H9 (cell line): ENCODE measurements at regions not wholly inside any gene's neighbourhood (a gene's known extent, or its start where the extent isn't known, plus 50 kb on each side); places are given as distances from the start of the nearest gene placed in this dataset.

Source experiments
- DNase-seq: peaks from one replicate; pipeline ENCODE4 v3.0.0-alpha.2; 2017
- H2AFZ ChIP-seq: one replicate; pipeline ENCODE4 v1.6.1; 2013; ENCODE audit warnings: mild to moderate bottlenecking, low read length, control low read depth, moderate library complexity
- H2AK5ac ChIP-seq: 2 replicates; pipeline ENCODE4 v1.6.1; 2013; ENCODE audit warnings: low read length, control low read depth, mixed read lengths; ENCODE audit not compliant: insufficient read length
- H2BK120ac ChIP-seq: one replicate; pipeline ENCODE4 v1.6.1; 2013; ENCODE audit warnings: low read depth, mild to moderate bottlenecking, low read length, control low read depth, inconsistent platforms; ENCODE audit not compliant: poor library complexity, severe bottlenecking
- H2BK12ac ChIP-seq: 2 replicates; pipeline ENCODE4 v1.6.1; 2013; ENCODE audit warnings: low read length, control low read depth, mixed read lengths, low read depth; ENCODE audit not compliant: insufficient read length
- H2BK15ac ChIP-seq: 2 replicates; pipeline ENCODE4 v1.6.1; 2013; ENCODE audit warnings: low read depth, low read length, control low read depth
- H2BK20ac ChIP-seq: one replicate; pipeline ENCODE4 v1.6.1; 2013; ENCODE audit warnings: low read depth, mild to moderate bottlenecking, low read length, control low read depth, inconsistent platforms; ENCODE audit not compliant: poor library complexity, severe bottlenecking
- H2BK5ac ChIP-seq: 2 replicates; pipeline ENCODE4 v1.6.1; 2013; ENCODE audit warnings: low read length, control low read depth, mixed read lengths; ENCODE audit not compliant: insufficient read length
- H3K14ac ChIP-seq: 2 replicates; pipeline ENCODE4 v1.6.1; 2013; ENCODE audit warnings: low read length, control low read depth; ENCODE audit not compliant: insufficient read depth
- H3K18ac ChIP-seq: 2 replicates; pipeline ENCODE4 v1.6.1; 2013; ENCODE audit warnings: low read depth, mild to moderate bottlenecking, mixed read lengths, low read length, control low read depth; ENCODE audit not compliant: insufficient read length
- H3K23ac ChIP-seq: 2 replicates; pipeline ENCODE4 v1.6.1; 2013; ENCODE audit warnings: low read length, control low read depth, mixed read lengths, low read depth; ENCODE audit not compliant: insufficient read length
- H3K23me2 ChIP-seq: 2 replicates; pipeline ENCODE4 v1.6.1; 2013; ENCODE audit warnings: low read depth, mild to moderate bottlenecking, mixed read lengths, low read length, control low read depth; ENCODE audit not compliant: insufficient read length, poor library complexity, severe bottlenecking
- H3K27ac ChIP-seq: 2 replicates; pipeline ENCODE4 v1.5.1; 2013; ENCODE audit warnings: low read length, control low read depth, mixed read lengths, low read depth; ENCODE audit not compliant: insufficient read length
- H3K27me3 ChIP-seq: 2 replicates; pipeline ENCODE4 v1.6.1; 2013; ENCODE audit warnings: low read length, control low read depth, inconsistent platforms; ENCODE audit not compliant: insufficient read depth
- H3K4ac ChIP-seq: 2 replicates; pipeline ENCODE4 v1.6.1; 2013; ENCODE audit warnings: low read depth, mild to moderate bottlenecking, control low read depth, inconsistent platforms, low read length, moderate library complexity
- H3K4me1 ChIP-seq: 2 replicates; pipeline ENCODE4 v1.6.1; 2013; ENCODE audit warnings: low read length, control low read depth, inconsistent platforms; ENCODE audit not compliant: insufficient read depth
- H3K4me2 ChIP-seq: 2 replicates; pipeline ENCODE4 v1.6.1; 2013; ENCODE audit warnings: low read length, control low read depth, mixed read lengths; ENCODE audit not compliant: insufficient read length, insufficient read depth
- H3K56ac ChIP-seq: 2 replicates; pipeline ENCODE4 v1.6.1; 2013; ENCODE audit warnings: low read depth, mild to moderate bottlenecking, mixed read lengths, low read length, control low read depth; ENCODE audit not compliant: insufficient read length
- H3K79me1 ChIP-seq: 2 replicates; pipeline ENCODE4 v1.6.1; 2013; ENCODE audit warnings: low read depth, mild to moderate bottlenecking, moderate library complexity, low read length, control low read depth, inconsistent platforms; ENCODE audit not compliant: insufficient read depth, poor library complexity, severe bottlenecking
- H3K79me2 ChIP-seq: 2 replicates; pipeline ENCODE4 v1.6.1; 2013; ENCODE audit warnings: low read length, control low read depth, inconsistent platforms; ENCODE audit not compliant: insufficient read depth
- H3K9ac ChIP-seq: 2 replicates; pipeline ENCODE4 v1.6.1; 2013; ENCODE audit warnings: low read length, control low read depth, mixed read lengths; ENCODE audit not compliant: insufficient read length; ENCODE audit errors: extremely low read depth
- H3K9me3 ChIP-seq: one replicate; pipeline ENCODE4 v1.6.1; 2013; ENCODE audit warnings: low read depth, low read length, inconsistent platforms; ENCODE audit not compliant: control insufficient read depth
- H3T11ph ChIP-seq: one replicate; pipeline ENCODE4 v1.6.1; 2013; ENCODE audit warnings: mild to moderate bottlenecking, low read length, control low read depth, inconsistent platforms
- H4K20me1 ChIP-seq: one replicate; pipeline ENCODE4 v1.6.1; 2013; ENCODE audit not compliant: control insufficient read depth, insufficient read length, insufficient read depth
- H4K5ac ChIP-seq: 2 replicates; pipeline ENCODE4 v1.6.1; 2013; ENCODE audit warnings: low read depth, mild to moderate bottlenecking, mixed read lengths, low read length, control low read depth; ENCODE audit not compliant: insufficient read length
- H4K8ac ChIP-seq: replicated peaks from 2 replicates; pipeline ENCODE4 v1.6.1; 2013; ENCODE audit warnings: low read length, control low read depth, mixed read lengths, low read depth; ENCODE audit not compliant: insufficient read length
- H4K91ac ChIP-seq: 2 replicates; pipeline ENCODE4 v1.6.1; 2013; ENCODE audit warnings: low read depth, mild to moderate bottlenecking, moderate library complexity, mixed read lengths, low read length, control low read depth; ENCODE audit not compliant: insufficient read length
- H3K27ac Mint-ChIP-seq, 3 experiments: 2 replicates in 2 of 3; 3 replicates in 1 of 3; pipeline ENCODE4 v1.8.0; 2020 to 2021; ENCODE audit warnings: mixed read lengths in 3 of 3, mild to moderate bottlenecking in 1 of 3, moderate library complexity in 1 of 3
- H3K27me3 Mint-ChIP-seq: 2 replicates; pipeline ENCODE4 v1.8.0; 2021; ENCODE audit warnings: low read depth, mild to moderate bottlenecking, moderate library complexity, mixed read lengths
- H3K36me3 Mint-ChIP-seq, 3 experiments: 2 replicates in 2 of 3; 3 replicates in 1 of 3; pipeline ENCODE4 v1.8.0; 2020 to 2021; ENCODE audit warnings: low read depth in 3 of 3, mixed read lengths in 3 of 3; ENCODE audit not compliant: insufficient read depth in 1 of 3
- H3K4me1 Mint-ChIP-seq, 2 experiments: 2 replicates each; pipeline ENCODE4 v1.8.0; 2020; ENCODE audit warnings: mixed read lengths in 2 of 2
- H3K4me3 Mint-ChIP-seq, 2 experiments: 2 replicates in 1 of 2; 3 replicates in 1 of 2; pipeline ENCODE4 v1.8.0; 2020 to 2021; ENCODE audit warnings: mild to moderate bottlenecking in 2 of 2, mixed read lengths in 2 of 2, moderate library complexity in 1 of 2
- H3K9me3 Mint-ChIP-seq, 2 experiments: 2 replicates in 1 of 2; 3 replicates in 1 of 2; pipeline ENCODE4 v1.8.0; 2020; ENCODE audit warnings: mild to moderate bottlenecking in 2 of 2, mixed read lengths in 2 of 2, moderate library complexity in 1 of 2
- WGBS: extraction: QIAGEN DNeasy Blood & Tissue Kit; methylation state at CpG from one replicate; pipeline ENCODE4 v1.1.7; 2013; ENCODE audit warnings: missing lambda C conversion rate, low lambda C conversion rate, mixed read lengths; ENCODE audit not compliant: insufficient read length; ENCODE audit errors: extremely low coverage; 5-methylcytosine and 5-hydroxymethylcytosine counted together
- TF ChIP-seq, protein P1 (sequence below): fragments of 200-600 bp; sonication (generic); conservative IDR thresholded peaks from 3 replicates; pipeline ENCODE4 v1.8.0; 2021; ENCODE audit warnings: antibody characterized with exemption, mild to moderate bottlenecking

DNA sequence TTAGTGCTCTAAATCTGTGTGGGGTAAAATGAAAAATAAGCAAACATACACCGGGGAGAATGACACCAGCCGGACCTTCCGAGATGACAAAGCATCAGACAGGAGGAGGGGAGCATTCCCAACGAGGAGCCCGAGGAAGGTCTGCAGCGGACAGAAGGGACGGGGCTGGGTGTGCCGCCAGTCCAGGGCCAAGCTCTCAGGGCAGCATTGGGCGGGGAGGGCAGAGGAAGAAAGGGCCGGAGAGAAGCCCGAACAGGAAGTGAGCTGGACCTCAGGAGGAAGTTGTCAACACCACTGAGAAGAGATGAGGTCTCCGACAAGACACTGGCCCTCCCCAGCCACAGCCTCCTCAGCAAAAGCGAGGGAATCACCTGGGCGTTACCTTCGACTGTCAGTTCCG is 182.6 kb upstream of the RNF32 start:
- no peaks in the 10 kb centered on the region for H3K79me2 ChIP-seq

More for the DNA sequence above, 182.6 kb upstream of the RNF32 start:
- no peak for DNase-seq
- Histone ChIP-seq H2BK120ac (no peak overlapping the region), H3K18ac (no peak overlapping the region), H3K14ac (no peak overlapping the region), H2AFZ (no peak overlapping the region), H4K8ac (no peak overlapping the region), H3K27ac (no peak overlapping the region), H3K9ac (no peak overlapping the region), H3T11ph (no peak overlapping the region), H3K4ac (no peak overlapping the region), H2AK5ac (no peak overlapping the region), H3K4me2 (no peak overlapping the region), H3K56ac (no peak overlapping the region), H2BK12ac (no peak overlapping the region), H2BK5ac (no peak overlapping the region), H3K9me3 (no peaks in the 10 kb centered on the region), H4K91ac (no peak overlapping the region), H3K23me2 (no peaks in the 10 kb centered on the region), H3K27me3 (no peaks in the 10 kb centered on the region), H2BK15ac (no peak overlapping the region), H3K4me1 (no peaks in the 10 kb centered on the region), H3K79me1 (no peaks in the 10 kb centered on the region), H2BK20ac (no peak overlapping the region), H4K20me1 (no peaks in the 10 kb centered on the region), H4K5ac (no peak overlapping the region), H3K23ac (no peak overlapping the region)
- Mint-ChIP-seq H3K27ac (no peak overlapping the region), H3K9me3 (no peaks in the 10 kb centered on the region), H3K4me1 (peaks cover 0 to 9% of the 10 kb centered on the region in 2 experiments; a peak in 2 of 4 replicates), H3K27me3 (peaks cover 12% of the 10 kb centered on the region), H3K4me3 (no peak overlapping the region), H3K36me3 (no peaks in the 10 kb centered on the region)
- TF ChIP-seq, protein P1, sequence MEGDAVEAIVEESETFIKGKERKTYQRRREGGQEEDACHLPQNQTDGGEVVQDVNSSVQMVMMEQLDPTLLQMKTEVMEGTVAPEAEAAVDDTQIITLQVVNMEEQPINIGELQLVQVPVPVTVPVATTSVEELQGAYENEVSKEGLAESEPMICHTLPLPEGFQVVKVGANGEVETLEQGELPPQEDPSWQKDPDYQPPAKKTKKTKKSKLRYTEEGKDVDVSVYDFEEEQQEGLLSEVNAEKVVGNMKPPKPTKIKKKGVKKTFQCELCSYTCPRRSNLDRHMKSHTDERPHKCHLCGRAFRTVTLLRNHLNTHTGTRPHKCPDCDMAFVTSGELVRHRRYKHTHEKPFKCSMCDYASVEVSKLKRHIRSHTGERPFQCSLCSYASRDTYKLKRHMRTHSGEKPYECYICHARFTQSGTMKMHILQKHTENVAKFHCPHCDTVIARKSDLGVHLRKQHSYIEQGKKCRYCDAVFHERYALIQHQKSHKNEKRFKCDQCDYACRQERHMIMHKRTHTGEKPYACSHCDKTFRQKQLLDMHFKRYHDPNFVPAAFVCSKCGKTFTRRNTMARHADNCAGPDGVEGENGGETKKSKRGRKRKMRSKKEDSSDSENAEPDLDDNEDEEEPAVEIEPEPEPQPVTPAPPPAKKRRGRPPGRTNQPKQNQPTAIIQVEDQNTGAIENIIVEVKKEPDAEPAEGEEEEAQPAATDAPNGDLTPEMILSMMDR: no peak
- WGBS: no CpG with 5 or more reads among the region's 16 CpGs
